ENCODE measurements at regions not wholly inside any gene's neighbourhood (a gene's known extent, or its start where the extent isn't known, plus 50 kb on each side); places are given as distances from the start of the nearest gene placed in this dataset.

- intact Hi-C loops (cut with DNase I), result no loop called here
- no peak for DNase-seq (ENCODE audit: low spot score)
- Histone ChIP-seq H3K27ac (no peak overlapping the region), H3K4me1 (replicated peaks) (no peaks in the 10 kb centered on the region), H3K4me3 (no peak overlapping the region), H3K27me3 (replicated peaks; ENCODE audit: insufficient read depth) (no peaks in the 10 kb centered on the region), H3K9me3 (no peaks in the 10 kb centered on the region), H3K36me3 (no peaks in the 10 kb centered on the region)
- TF ChIP-seq POLR2A (IDR thresholded peaks at IDR 0.05) (no peak), POLR2AphosphoS5 (IDR thresholded peaks at IDR 0.05) (no peak)
- TF ChIP-seq, protein P1, sequence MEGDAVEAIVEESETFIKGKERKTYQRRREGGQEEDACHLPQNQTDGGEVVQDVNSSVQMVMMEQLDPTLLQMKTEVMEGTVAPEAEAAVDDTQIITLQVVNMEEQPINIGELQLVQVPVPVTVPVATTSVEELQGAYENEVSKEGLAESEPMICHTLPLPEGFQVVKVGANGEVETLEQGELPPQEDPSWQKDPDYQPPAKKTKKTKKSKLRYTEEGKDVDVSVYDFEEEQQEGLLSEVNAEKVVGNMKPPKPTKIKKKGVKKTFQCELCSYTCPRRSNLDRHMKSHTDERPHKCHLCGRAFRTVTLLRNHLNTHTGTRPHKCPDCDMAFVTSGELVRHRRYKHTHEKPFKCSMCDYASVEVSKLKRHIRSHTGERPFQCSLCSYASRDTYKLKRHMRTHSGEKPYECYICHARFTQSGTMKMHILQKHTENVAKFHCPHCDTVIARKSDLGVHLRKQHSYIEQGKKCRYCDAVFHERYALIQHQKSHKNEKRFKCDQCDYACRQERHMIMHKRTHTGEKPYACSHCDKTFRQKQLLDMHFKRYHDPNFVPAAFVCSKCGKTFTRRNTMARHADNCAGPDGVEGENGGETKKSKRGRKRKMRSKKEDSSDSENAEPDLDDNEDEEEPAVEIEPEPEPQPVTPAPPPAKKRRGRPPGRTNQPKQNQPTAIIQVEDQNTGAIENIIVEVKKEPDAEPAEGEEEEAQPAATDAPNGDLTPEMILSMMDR (IDR thresholded peaks at IDR 0.05), result no peak
- WGBS, result 93% methylated on average over 11 of the region's 11 CpGs
Measured at GRCh38 chr3:70393881-70394612, 81.6 kb upstream of the MDFIC2 start.

DNA sequence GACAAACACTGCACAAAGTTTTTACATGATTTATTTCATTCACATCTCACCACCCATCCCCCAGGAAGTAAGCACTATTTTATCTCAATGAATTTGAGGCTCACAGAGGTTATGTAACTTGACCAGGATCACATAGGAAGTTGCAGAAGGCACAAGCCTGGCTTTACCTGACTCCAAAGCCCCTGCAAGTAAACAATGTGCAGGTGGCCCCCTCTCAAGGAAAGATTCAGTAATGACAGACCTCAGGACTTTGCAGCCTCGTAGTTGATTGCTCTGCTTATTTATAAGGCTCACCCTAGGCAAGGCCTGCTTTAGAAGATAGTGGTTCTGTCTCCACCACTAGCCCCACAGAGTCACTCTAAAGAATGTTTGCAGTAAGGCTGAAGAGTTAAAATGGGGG, 79.8 kb upstream of the MDFIC2 start:
- DNase-seq (ENCODE audit: low spot score), result no peak
- no peaks in the 10 kb centered on the region for H3K36me3 ChIP-seq
- H3K4me3 ChIP-seq, result no peak overlapping the region
- intact Hi-C loops (cut with DNase I), result no loop called here
- 40% methylated on average over 1 of the region's 1 CpG for WGBS
- H3K4me1 ChIP-seq (replicated peaks), result no peaks in the 10 kb centered on the region
- no peaks in the 10 kb centered on the region for H3K27me3 ChIP-seq (replicated peaks; ENCODE audit: insufficient read depth)
- TF ChIP-seq POLR2A (IDR thresholded peaks at IDR 0.05) (no peak), POLR2AphosphoS5 (IDR thresholded peaks at IDR 0.05) (no peak)
- H3K27ac ChIP-seq, result no peak overlapping the region
- no peaks in the 10 kb centered on the region for H3K9me3 ChIP-seq

DNA sequence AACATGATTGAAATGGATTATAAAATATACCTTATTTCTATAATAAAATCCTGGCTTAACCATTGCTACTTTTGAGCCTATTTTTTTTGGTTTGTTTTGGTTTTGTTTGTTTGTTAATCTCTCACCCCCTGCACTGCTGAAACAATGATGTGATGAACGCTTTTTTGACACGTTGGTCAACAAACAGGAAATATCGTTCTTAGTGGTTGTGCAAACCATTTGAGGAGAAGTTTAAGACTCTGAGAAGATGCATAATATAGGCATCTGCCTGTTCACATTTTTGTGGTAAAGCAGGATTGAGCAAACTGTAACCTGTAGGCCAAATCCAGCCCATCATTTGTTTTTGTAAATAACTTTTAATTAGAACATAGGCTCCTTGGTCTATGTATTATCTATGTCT, 75.5 kb upstream of the MDFIC2 start:
- no peaks in the 10 kb centered on the region for H3K9me3 ChIP-seq
- DNase-seq (ENCODE audit: low spot score), result no peak
- intact Hi-C loops (cut with DNase I), result no loop called here
- H3K4me1 ChIP-seq (replicated peaks), result no peaks in the 10 kb centered on the region
- no peak overlapping the region for H3K27ac ChIP-seq
- H3K27me3 ChIP-seq (replicated peaks; ENCODE audit: insufficient read depth), result no peaks in the 10 kb centered on the region
- H3K36me3 ChIP-seq, result no peaks in the 10 kb centered on the region
- 85% methylated on average over 3 of the region's 3 CpGs for WGBS
- H3K4me3 ChIP-seq, result no peak overlapping the region
- TF ChIP-seq, protein P1 (IDR thresholded peaks at IDR 0.05), result no peak
- TF ChIP-seq POLR2A (IDR thresholded peaks at IDR 0.05), result no peak
- TF ChIP-seq POLR2AphosphoS5 (IDR thresholded peaks at IDR 0.05), result no peak

DNA sequence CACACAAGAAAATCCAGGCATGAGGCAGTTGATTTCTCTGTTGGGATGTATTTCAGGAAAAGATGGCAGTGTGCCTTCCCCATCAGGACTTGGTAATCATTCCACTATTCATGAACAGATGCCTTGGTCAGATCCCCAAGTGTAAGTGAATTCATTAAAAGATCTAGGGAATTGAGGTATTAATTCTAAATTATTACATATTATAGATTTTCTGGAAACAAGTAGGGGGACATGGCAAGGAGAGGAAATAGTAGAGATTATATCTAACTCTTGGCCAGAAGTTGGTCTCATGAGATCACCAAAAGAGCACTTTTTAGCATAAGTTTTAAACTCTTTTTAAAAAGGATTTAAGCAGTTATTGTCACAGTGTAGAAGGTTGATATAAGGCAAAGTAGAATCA, 74.4 kb upstream of the MDFIC2 start:
- no peaks in the 10 kb centered on the region for H3K27me3 ChIP-seq (replicated peaks; ENCODE audit: insufficient read depth)
- no peaks in the 10 kb centered on the region for H3K9me3 ChIP-seq
- no peak overlapping the region for H3K27ac ChIP-seq
- TF ChIP-seq, protein P1 (IDR thresholded peaks at IDR 0.05), result no peak
- no peak for TF ChIP-seq POLR2A (IDR thresholded peaks at IDR 0.05)
- no peaks in the 10 kb centered on the region for H3K4me1 ChIP-seq (replicated peaks)
- H3K36me3 ChIP-seq, result no peaks in the 10 kb centered on the region
- no peak for DNase-seq (ENCODE audit: low spot score)
- intact Hi-C loops (cut with DNase I), result no loop called here
- no peak overlapping the region for H3K4me3 ChIP-seq

- no peak overlapping the region for H3K27ac ChIP-seq
- intact Hi-C loops (cut with DNase I), result no loop called here
- TF ChIP-seq, protein P1 (IDR thresholded peaks at IDR 0.05), result no peak
- no peak for TF ChIP-seq POLR2A (IDR thresholded peaks at IDR 0.05)
- DNase-seq (ENCODE audit: low spot score), result no peak
- H3K27me3 ChIP-seq (replicated peaks; ENCODE audit: insufficient read depth), result no peaks in the 10 kb centered on the region
- no peaks in the 10 kb centered on the region for H3K4me1 ChIP-seq (replicated peaks)
- no peaks in the 10 kb centered on the region for H3K9me3 ChIP-seq
- no peaks in the 10 kb centered on the region for H3K36me3 ChIP-seq
- no peak overlapping the region for H3K4me3 ChIP-seq
- 95% methylated on average over 5 of the region's 5 CpGs for WGBS
Measured at GRCh38 chr3:70386043-70386442, 73.6 kb upstream of the MDFIC2 start.
